Tongue (tissue), 1 donor: ENCODE measurements at regions not wholly inside any gene's neighbourhood (a gene's known extent, or its start where the extent isn't known, plus 50 kb on each side); places are given as distances from the start of the nearest gene placed in this dataset.
A peak's percentile ranks its signal among the peaks of the same experiment; 100 is the strongest.

Source experiments
- DNase-seq: peaks from one replicate; pipeline ENCODE4 v3.0.0-alpha.2; 2015

DNA sequence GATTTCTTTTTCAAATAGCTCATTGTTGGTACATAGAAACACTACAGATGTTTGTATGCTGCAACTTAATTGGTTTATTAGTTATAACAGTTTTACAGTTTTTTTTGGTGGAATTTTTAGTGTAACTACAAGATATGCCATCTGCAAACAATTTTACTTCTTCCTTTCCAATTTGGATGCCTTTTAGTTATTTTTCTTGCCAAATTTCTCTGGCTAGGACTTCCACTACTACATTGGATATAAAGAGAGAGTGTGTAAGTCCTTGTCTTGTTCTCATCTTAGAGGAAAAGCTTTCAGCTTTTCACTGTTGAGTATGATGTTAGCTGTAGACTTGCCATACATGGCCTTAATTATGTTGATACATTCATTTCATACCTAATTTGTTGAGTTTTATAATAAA is 143.6 kb upstream of the EOMES start:
- no peak for DNase-seq

DNA sequence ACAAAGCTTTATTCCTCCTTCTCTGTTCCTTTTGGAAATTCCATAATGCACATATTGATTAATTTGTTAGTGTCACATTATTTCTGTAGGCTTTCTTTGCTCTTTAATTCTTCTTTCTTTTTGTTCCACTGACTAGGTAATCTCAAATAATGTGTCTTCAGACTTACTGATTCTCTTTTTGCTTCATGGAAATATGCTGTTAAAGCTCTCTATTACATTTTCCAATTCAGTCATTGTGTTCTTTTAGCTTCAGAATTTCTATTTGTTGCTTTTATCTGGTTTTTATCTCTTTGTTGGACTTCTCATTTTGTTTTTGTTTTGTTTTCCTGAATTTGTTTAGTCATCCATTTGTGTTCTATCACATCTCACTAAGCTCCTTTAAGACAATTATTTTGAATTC is 147.0 kb upstream of the EOMES start:
- DNase-seq = no peak

DNA sequence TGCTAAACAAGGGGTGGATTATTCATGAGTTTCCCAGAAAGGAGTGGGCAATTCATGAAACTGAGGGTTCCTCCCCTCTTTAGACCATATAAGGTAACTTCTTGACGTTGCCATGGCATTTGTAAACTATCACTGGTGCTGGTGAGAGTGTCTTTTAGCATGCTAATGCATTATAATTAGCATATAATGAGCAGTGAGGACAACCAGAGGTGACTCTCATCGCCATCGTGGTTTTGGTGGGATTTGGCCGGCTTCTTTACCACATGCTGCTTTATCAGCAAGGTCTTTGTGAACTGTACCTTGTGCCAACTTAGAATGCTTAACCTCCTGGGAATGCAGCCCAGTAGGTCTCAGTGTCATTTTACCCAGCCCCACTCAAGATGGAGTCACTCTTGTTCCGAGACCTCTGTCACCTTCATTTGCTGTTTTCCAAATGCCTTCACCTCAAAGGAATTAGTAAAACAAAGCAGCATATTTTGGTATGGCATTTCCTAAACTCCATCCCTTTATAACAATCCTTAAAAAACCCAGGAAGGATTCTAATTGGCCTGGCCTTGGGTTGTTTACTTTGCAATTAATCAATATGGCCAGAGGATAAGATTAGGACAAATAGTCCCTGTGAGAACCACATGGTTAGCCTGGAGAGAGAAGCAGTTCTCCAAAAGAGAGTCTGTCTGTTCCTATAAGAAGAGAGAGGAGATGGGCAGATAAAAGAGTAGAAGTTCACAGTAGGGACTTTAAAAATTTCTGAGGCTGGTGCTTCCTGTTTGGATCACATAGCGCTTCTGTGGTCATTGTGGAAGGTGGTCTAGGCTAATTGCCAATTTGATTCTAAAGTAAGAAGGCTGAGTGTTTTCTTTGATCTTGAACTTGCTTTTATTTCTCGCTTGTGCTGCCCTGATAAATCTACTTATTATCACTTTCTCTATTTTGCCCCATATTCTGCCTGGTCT is 155.2 kb upstream of the EOMES start:
- DNase-seq = no peak

DNA sequence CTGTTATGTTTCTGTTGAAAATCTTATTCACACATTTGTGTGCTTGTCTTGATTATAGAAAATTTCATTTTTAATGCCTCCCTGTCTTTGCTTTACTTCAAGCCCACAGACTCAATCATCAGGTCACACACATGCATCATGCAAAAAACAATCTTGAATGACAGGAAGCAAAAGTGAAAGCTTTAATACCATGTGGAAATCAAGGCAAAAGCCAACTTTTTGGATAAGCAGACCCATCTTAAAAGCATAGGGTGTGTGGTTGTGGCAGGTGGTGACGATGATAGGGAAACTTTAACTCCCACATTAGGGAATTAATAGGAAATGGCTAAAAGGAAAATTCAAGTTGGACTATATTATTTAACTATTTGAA is 155.9 kb upstream of the EOMES start:
- no peak for DNase-seq

DNA sequence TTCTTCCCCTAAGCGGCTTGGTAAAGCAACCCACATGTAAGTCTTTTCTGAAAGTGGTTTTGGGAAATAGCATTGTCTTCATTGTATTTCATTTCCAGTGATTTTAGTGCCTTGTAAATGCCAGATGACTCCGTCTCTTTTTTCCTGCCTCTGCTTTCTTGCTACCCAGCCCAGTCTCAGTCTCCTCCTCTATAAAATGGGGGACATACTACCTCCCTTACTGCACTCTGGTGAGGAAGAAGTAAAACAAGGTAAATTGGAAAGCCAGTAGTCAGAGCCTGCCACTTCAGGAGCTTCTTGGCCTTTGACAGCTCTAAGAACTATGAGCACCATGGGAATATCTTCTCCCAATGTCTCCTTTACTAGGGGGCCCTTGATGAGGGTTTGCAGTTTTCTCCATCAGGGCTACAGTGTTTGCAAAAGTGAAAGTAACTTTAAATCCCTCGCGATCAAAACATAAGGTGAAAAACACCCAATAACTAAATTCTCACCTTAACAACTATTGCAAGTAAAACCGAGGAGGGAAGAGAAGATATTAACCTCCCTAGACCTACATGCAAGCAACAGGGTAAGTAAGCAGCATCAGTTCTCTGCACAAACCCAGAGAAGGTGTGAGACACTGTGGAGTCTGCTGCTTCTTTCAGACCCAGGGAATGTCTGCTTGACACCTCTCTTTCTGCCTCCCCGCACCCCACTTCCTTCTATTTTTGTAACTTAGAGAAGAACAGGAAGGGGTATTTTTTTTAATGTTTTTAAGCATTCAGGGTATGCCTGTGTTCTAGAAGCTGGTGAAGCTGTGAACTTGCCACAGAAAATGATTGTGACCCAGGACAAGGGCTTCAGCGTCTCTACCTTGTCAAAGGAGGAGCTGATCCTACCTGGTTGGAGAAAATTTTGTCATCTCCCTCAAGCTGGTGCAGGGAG is 159.1 kb upstream of the EOMES start:
- no peak for DNase-seq

DNA sequence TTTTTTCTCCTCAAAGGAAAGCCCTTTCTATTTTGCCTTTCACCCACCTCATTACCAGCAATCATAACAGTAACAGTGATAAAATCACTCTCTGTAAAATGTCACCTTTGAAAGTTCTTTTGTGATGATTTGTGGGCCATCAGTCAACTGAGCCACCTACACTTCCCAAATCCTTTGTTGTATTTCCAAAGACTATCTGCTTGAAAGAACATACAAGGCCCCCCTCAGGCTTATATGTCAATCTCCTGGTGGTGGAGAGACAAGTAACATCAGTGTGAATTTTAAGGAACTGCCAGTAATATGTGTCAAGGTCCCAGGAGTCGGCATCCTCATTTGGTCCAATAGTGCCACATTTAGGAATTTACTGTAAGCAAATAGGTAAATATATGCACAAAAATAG is 161.1 kb upstream of the EOMES start:
- no peak for DNase-seq

DNA sequence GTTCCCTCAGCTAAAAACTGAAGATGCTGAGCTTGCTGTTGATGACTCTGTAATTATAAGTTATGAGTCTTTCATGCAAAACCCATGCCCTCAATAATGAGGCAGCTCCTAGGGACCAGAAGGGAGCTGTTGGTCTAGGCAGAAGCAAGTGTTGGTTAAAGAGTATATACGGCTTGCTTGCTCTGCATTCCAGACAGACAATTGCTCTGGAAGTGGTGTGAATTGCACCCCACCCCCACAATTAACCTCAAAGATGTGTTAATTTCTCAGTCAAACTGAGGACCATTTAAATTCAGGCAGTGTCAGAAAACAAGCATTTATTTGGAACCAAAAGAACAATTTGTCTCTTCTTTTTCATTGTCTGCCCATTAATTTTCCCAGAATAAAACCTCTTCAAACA is 163.5 kb upstream of the EOMES start:
- no peak for DNase-seq

DNA sequence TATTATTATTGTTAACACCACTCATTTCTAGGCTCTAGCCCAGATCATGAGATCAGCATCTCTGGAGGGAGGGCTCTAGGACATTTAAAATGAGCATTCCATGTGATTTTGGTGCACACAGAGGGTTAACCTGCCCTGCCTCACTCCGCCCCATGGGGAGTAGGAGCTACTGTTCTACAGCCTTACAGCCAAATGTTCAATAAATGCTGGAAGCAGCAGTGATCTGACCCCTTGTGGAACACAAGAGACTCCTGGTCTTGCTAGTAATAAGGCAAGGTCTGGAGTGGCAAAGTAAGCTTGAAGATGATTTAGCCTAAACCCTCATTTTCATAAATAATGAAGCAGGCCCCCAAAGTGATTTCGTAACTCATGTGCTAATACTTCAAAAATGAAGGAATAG is 166.4 kb upstream of the EOMES start:
- no peak for DNase-seq

DNA sequence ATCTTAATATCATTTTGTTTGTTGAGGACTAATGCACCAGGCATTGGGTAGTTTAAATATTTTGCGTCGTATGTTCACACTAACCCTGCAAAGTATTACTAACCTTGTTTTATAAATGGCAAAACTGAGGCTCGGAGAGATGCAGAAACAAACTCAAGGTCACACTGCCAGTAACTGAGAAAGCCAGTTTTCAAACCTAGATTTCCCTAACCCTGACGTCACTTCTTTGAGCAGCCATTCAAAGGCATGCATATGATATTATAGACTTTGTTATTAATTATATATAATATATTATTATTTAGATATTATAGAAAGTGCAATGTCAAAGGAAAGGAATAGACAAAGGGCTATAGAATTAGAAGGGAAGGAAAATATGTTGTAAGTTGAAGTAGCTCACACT is 167.6 kb upstream of the EOMES start:
- DNase-seq = no peak

DNA sequence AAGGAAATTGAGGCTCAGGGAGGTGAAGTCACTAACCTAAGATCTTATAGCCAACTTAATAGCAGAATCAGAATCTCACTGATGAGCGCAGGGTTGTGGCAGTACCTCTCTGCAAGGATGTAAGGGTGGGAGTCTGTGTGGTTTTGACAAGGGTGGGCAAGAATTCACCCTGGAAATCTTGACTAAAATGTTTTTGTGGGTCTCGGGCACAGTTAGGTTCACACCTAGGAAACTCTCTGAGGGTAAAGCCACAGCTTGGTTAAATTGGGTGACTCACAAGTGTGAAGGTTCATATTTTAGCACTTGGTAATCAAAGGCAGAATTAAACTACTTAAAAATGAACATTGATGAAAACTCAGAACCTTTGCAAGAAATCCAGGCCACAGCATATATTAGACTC is 178.2 kb upstream of the EOMES start:
- DNase-seq = no peak

DNA sequence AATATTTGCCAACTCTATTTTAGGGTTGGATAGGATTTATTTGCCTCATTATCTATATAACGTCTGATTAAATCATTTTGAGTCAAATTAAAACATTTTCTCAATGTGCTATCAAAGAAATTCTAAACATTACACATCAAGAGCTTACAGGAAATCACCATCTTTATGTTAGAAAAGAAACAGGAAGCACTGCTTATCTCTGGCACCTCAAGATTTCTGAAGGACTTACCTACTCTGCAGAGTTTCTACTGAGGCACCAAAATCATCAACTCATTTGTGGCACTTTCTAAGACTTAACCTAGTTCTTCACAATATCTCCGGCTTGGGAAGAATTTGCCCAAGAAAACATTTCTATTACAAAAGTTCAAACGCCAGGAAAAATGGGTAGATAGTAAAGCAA is 181.3 kb upstream of the EOMES start:
- DNase-seq = no peak

DNA sequence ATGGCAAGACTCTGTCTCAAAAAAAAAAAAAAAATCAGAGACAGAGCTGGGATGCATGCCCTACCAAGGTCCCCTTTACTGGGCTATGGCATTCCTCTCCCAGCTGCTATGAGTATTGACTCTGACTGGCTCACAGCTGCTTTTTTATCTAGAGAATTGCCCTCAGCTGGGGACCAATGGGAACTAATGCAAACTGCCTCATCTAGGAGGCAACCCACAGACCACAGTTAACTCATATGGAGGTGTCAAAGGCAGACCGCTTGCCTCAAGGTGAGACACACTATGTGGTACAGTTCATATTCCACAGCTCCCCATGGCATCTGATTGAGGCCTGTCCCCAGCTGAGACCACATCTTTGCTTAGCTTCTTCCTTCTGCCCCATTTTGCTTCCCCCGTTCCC is 183.5 kb upstream of the EOMES start:
- no peak for DNase-seq

DNA sequence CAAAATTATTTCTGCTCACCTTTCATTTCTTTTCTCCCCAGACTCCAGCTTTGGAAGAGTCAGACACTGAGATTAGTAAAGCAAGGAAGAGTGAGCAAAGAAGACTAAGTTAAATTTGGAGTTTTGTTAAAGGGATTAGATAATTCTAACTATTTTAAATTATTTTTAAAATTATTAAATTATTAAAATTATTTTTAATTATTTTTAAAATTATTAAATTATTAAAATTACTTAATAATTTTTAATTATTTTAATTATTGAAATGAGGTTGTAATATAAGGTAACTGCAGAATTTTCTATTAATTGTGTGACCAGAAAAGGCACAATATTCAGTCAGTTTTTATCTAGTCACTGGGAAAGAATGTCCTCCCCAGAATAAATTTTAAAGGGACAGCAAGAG is 185.0 kb upstream of the EOMES start:
- DNase-seq = no peak

DNA sequence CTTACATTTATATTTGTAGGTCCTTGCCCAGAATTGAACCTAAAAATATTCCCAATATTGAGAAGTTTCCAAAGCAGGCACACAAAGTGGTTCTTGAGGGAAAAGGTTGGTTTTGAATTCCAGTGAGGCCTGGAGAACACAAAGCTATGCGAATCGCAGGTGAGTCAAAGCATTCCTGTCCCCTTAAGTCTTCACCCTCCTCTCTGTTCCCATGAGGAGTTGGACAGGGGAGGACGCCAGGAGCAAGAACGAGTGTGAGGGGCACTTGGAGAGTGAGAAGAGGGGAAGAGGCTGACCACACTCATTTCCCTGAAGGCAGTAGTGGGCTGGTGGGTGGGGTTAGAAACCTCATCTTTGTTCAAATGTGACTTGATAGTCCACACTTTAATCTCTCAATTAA is 185.8 kb upstream of the EOMES start:
- DNase-seq = no peak

DNA sequence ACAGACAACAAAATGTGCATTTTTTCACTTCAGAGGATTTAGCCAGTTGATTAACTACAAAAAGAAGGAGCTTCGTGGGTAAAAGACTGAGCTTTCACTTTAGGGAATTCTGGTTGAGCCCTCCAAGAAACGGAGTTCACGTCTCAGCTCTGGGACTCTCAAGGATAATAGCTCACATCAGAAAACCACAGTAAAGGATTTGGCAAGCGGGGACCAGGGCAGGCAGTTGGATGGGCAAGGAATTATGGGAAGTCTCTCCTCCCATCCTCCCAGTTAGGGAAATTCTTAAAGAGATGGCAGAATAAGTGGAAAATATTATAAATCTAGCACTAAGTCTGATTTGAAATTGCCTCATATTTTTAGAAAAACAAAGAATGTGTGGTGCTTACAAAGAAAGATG is 188.3 kb upstream of the EOMES start:
- no peak for DNase-seq

DNA sequence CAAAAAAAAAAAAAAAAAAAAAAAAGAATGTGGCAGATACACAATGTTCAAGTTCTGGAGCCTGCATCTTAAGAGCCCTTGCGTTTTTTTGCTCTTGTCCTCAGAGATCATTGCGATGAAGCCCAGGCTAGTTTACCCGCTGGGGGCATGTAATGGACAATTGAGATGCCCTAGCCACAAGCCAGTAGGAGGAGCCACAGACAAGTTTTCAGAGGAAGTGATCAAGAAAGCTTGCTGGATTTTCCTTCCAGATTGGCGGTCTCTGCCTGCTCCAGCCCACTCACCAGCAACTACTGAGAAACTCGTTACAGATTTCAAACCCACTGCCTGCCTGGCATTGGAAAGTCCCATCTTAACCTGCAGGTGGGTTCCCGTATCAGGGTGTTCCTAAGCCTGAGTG is 192.1 kb upstream of the EOMES start:
- DNase-seq = no peak

DNA sequence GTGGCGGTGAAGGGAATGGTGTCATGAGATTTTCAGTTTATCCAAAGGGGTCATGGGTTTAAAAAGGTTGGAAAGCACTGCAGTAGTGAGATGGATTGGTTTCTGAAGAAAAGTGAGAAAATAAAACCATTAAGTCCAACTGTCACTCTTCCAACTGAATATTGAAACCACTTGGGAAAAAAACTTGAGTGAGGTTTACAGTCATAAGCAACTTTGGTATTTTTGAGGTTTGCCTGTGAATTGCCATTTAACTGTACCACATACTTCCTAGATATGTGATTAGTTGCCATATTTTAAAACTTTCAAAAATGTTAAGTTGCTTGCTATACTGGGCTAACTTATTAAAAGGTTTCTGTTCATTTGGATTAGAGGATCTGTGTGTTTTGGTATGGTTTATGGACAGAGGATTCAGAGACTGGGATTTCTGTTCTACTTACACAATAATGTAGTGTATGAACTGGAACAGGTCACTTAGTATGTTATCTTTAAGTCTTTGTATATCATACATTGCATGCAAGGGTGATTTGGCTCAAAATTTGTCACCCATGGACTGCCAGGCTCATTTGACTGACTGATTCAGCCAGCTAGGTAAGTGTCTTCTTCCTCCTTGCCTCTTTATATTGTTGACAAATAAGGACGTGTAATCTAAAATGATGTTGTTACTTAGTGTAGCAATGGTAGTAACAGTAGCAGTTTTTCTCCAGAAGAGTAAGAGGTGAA is 201.4 kb upstream of the EOMES start:
- DNase-seq = no peak

DNA sequence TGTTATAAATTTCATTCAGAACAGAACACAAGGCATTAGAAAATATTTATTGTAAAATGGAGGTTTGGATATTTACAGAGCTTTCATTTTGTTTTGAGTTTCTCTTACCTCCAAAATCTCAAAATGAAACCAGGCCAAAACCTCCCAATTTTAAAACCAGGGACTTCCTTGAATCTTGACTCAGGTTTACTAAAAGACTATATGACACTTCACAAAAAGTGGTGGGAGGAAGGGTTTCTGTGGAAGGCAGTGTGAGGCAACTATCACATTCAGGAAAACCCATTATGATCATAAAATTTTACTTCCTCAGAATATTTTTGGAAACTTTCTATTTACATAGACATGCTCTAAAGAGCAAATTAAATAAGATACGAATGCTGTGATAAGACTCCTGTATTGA is 205.8 kb upstream of the EOMES start:
- DNase-seq = no peak

DNA sequence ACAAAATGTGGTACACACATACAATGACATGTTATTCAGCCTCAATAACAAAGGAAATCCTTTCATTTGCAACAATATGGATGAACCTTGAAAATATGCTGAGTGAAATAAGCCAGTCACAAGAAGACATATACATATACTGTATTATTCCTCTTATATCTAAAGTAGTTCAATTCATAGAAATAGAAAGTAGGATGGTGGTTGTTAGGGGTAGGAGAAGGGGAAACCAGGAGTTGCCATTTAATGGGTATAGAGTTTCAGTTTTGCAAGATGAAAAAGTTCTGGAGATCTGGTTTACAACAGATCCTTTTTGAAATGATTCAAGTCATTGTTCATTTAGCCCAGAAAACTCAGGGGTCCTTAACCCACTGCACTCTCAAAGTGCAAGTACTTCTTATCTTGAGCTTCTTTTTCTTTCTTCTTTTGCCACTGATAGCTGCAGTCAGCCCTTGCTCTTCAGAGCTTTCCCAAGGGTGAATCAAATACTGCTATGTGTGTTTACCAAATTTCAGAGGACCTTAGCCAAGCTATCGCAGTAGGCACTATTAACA is 208.0 kb upstream of the EOMES start:
- no peak for DNase-seq

DNA sequence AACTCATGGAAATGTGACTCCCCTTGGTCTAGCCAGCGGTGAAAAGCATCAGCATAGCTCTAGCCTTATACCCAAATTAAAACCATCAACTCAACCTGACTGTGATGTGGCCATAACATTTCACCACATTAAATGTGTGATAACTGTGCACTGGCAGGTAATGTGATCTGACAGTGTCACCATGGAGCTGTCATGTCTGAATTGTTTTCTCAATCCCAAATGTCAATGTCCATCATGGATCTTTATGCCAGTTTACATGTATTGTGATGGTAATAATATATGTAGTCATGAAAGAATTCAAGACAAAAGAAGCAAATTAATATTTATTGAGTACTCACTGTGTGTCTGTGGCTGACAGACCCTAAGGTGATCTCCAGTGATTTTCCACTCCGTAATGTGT is 213.4 kb upstream of the EOMES start:
- no peak for DNase-seq

DNA sequence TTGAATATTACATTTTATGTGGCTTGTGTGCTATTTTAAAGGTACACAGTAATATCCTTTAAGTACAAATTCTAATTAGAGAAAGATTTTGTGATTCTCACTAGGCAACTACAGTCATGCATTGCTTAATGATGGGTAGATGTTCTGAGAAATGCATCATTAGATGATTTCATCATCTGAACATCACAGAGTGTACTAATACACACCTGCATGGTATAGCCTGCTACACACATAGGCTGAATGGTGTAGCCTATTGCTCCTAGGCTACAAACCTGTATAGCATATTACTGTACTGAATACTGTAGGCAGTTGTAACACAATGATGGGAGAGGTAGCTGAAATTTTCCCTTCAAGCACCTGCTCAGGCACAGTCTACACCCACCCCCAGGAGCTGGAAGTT is 217.4 kb upstream of the EOMES start:
- no peak for DNase-seq

DNA sequence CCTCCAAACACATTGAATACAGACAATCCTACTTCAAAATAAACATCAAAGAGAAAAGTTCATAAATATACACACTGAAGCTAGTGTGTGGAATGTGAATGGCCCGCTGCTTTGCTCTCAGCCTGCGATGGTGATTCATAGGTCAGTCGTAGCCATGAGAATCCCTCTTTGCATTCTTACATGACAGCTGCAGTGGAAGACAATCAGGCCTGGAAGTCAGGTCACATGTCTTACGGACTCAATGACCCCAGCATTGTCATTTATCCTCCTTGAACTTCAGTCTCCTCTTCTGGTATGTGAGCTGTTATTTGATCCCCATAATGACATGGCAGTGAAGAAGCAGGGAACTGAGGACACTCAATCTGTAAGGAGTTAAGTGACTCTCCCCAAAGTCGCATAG is 217.8 kb upstream of the EOMES start:
- peak; percentile 32 for DNase-seq

DNA sequence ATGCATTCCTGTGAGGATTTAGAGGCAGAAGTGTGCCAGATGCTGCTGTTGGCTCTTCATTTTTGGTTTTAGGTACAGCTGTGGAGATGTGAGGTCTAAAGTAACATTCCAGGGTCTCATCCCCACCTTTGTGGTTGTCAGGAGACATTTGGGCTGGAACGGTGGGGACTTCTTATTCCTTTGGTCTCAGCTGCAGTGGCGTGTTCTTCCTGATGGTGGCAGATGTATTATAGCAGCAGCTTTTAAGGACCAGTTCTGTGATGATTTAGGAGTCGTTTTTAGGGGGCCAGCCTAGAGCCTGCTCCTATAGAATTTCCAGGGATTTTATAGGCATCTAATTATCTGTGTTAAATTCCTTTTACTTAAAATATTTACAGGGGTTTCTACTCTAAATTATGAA is 221.0 kb upstream of the EOMES start:
- peak; percentile 3 for DNase-seq
